22Rv1 (cell line): ENCODE measurements at regions not wholly inside any gene's neighbourhood (a gene's known extent, or its start where the extent isn't known, plus 50 kb on each side); places are given as distances from the start of the nearest gene placed in this dataset.

Source experiments
- CTCF ChIP-seq: fragments of 450-650 bp; IDR thresholded peaks from 2 replicates; pipeline ENCODE4 v1.5.1; 2017; ENCODE audit warnings: mild to moderate bottlenecking
- ZFX ChIP-seq: fragments of 450-650 bp; IDR thresholded peaks from 2 replicates; pipeline ENCODE4 v1.6.1; 2017; ENCODE audit warnings: antibody characterized with exemption, borderline replicate concordance

- TF ChIP-seq CTCF (no peak), ZFX (no peak)
These were observed 56.0 kb upstream of the LRPPRC start for GRCh38 chr2:44051593-44052347.
